HFFc6 (cell line): ENCODE measurements at regions not wholly inside any gene's neighbourhood (a gene's known extent, or its start where the extent isn't known, plus 50 kb on each side); places are given as distances from the start of the nearest gene placed in this dataset.

ENCODE experiments used
- DNase-seq: peaks from one replicate; pipeline ENCODE4 v3.0.0-alpha.2; 2018
- H3K27ac Mint-ChIP-seq: 2 replicates; pipeline ENCODE4 v1.8.0; 2020; ENCODE audit warnings: mild to moderate bottlenecking, mixed read lengths
- H3K27me3 Mint-ChIP-seq: 2 replicates; pipeline ENCODE4 v1.8.0; 2021; ENCODE audit warnings: mild to moderate bottlenecking, moderate library complexity, mixed read lengths; ENCODE audit not compliant: insufficient read depth
- H3K36me3 Mint-ChIP-seq: 2 replicates; pipeline ENCODE4 v1.8.0; 2021; ENCODE audit warnings: low read depth, mixed read lengths
- H3K4me1 Mint-ChIP-seq: 2 replicates; pipeline ENCODE4 v1.8.0; 2020; ENCODE audit warnings: low read depth, mixed read lengths
- H3K4me3 Mint-ChIP-seq: 2 replicates; pipeline ENCODE4 v1.8.0; 2020; ENCODE audit warnings: mild to moderate bottlenecking, moderate library complexity, mixed read lengths
- H3K9me3 Mint-ChIP-seq: 2 replicates; pipeline ENCODE4 v1.8.0; 2020; ENCODE audit warnings: mild to moderate bottlenecking, mixed read lengths
- TF ChIP-seq, protein P1 (sequence below): fragments of 200-600 bp; sonication (generic); IDR thresholded peaks from 2 replicates; pipeline ENCODE4 v1.5.0; 2021; ENCODE audit warnings: antibody characterized with exemption, mild to moderate bottlenecking

- Mint-ChIP-seq H3K27me3 (peaks cover 5% of the 10 kb centered on the region), H3K4me1 (no peaks in the 10 kb centered on the region), H3K36me3 (no peaks in the 10 kb centered on the region), H3K4me3 (no peak overlapping the region), H3K9me3 (no peaks in the 10 kb centered on the region), H3K27ac (no peak overlapping the region)
- no peak for DNase-seq
- TF ChIP-seq, protein P1, sequence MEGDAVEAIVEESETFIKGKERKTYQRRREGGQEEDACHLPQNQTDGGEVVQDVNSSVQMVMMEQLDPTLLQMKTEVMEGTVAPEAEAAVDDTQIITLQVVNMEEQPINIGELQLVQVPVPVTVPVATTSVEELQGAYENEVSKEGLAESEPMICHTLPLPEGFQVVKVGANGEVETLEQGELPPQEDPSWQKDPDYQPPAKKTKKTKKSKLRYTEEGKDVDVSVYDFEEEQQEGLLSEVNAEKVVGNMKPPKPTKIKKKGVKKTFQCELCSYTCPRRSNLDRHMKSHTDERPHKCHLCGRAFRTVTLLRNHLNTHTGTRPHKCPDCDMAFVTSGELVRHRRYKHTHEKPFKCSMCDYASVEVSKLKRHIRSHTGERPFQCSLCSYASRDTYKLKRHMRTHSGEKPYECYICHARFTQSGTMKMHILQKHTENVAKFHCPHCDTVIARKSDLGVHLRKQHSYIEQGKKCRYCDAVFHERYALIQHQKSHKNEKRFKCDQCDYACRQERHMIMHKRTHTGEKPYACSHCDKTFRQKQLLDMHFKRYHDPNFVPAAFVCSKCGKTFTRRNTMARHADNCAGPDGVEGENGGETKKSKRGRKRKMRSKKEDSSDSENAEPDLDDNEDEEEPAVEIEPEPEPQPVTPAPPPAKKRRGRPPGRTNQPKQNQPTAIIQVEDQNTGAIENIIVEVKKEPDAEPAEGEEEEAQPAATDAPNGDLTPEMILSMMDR = no peak
Measured at GRCh38 chr10:62709200-62709599, 95.3 kb upstream of the ADO start.

- TF ChIP-seq, protein P1 = no peak
- Mint-ChIP-seq H3K27ac (no peak overlapping the region), H3K4me3 (no peak overlapping the region), H3K4me1 (peaks cover 8% of the 10 kb centered on the region), H3K27me3 (peaks cover 5% of the 10 kb centered on the region), H3K36me3 (no peaks in the 10 kb centered on the region), H3K9me3 (no peaks in the 10 kb centered on the region)
- no peak for DNase-seq
Measured at GRCh38 chr10:62710182-62710581, 94.3 kb upstream of the ADO start.

- no peak for DNase-seq
- Mint-ChIP-seq H3K4me1 (peaks cover 10% of the 10 kb centered on the region), H3K36me3 (no peaks in the 10 kb centered on the region), H3K4me3 (no peak overlapping the region), H3K27ac (no peak overlapping the region), H3K9me3 (no peaks in the 10 kb centered on the region), H3K27me3 (peaks cover 7% of the 10 kb centered on the region)
- TF ChIP-seq, protein P1 = no peak
Measured at GRCh38 chr10:62715383-62715782, 89.1 kb upstream of the ADO start.

DNA sequence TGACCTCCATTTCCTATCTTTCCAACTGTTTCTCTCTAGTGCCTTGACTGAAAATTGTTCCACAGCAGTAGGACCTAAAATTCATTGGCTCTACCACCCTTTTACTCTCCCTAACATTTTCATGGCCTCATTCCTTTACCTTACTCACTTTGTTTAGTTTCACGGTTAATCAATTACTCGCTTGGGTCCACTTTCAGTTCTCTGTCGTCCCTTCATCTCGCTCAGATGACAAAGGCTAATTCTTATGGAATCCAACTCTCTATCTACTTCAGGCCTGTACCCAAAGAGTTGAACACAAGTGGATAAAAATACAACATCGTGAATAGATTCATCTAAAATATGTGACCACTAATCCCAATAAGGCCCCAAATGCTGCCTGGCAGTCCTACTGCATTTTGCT is 85.9 kb upstream of the ADO start:
- Mint-ChIP-seq H3K27me3 (peaks cover 8% of the 10 kb centered on the region), H3K27ac (no peak overlapping the region), H3K4me3 (no peak overlapping the region), H3K4me1 (peaks cover 10% of the 10 kb centered on the region), H3K9me3 (no peaks in the 10 kb centered on the region), H3K36me3 (no peaks in the 10 kb centered on the region)
- TF ChIP-seq, protein P1 = no peak
- no peak for DNase-seq

DNA sequence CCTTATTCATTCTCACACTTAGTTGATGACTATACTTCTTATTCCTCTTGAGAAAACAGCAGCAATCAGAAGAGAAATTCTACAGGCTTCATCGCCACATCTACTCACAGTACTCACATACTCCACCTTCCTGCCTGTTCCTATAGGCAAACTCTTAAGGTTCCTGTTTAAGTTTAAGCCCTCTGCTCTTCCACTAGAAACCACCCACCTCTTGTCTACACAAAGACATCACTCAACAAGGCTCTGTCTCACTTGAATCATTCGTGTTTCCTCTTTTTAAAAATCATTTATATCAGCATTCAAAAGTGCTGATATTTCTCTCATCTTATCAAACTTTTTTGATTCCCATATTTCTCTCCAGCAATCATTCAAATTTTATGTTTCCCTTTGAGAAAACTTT is 85.5 kb upstream of the ADO start:
- Mint-ChIP-seq H3K9me3 (no peaks in the 10 kb centered on the region), H3K4me1 (peaks cover 10% of the 10 kb centered on the region), H3K36me3 (no peaks in the 10 kb centered on the region), H3K27me3 (peaks cover 8% of the 10 kb centered on the region), H3K27ac (no peak overlapping the region), H3K4me3 (no peak overlapping the region)
- no peak for DNase-seq
- TF ChIP-seq, protein P1 = no peak

DNA sequence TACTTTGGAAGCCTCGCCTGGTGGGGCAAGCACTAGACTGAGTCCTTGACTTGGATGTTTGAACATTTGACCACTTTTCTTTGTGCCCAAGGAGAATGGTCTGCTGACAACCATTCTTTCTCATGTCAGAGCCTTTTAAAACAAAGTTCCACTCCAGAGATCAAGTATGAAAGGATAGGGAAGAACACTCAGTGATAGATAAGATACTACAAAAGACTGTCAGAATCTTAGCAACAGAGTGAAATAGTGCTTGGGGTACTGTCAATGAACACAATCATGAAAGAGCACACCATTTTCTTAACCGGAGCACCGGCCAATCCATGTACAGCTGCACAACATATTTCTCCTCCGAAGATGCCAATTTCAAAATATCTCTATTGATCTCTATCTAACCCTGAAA is 82.8 kb upstream of the ADO start:
- no peak overlapping the region for H3K27ac Mint-ChIP-seq
- H3K27me3 Mint-ChIP-seq = peaks cover 15% of the 10 kb centered on the region
- H3K36me3 Mint-ChIP-seq = no peaks in the 10 kb centered on the region
- no peak overlapping the region for H3K4me3 Mint-ChIP-seq
- no peaks in the 10 kb centered on the region for H3K4me1 Mint-ChIP-seq
- DNase-seq = no peak
- no peaks in the 10 kb centered on the region for H3K9me3 Mint-ChIP-seq
- TF ChIP-seq, protein P1 = no peak
